A673 (cell line): ENCODE measurements at regions not wholly inside any gene's neighbourhood (a gene's known extent, or its start where the extent isn't known, plus 50 kb on each side); places are given as distances from the start of the nearest gene placed in this dataset.

ENCODE experiments used
- BruUV-seq: library from RNA; stranded (reverse); fragments of 400-500 nt; replicated peaks from 2 replicates; lab custom pipeline; 2021; lab: Mats Ljungman, UMichigan
- CTCF ChIA-PET: fragments of 300-600 bp; sonication (Branson Sonifier 250); formaldehyde crosslinking; loops from one replicate; lab custom pipeline; 2022; ENCODE audit warnings: antibody characterized with exemption; lab: Charles Lee
- POLR2A ChIA-PET: fragments of 300-600 bp; sonication (Branson Sonifier 250); formaldehyde crosslinking; loops from one replicate; lab custom pipeline; 2022; ENCODE audit warnings: antibody characterized with exemption; ENCODE audit not compliant: low non-redundant PET; lab: Charles Lee
- DNase-seq: peaks from one replicate; pipeline ENCODE4 v3.0.0-alpha.2; 2015; ENCODE audit warnings: low spot score
- H3K27ac ChIP-seq: fragments of 200-600 bp; sonication (generic); 2 replicates; pipeline ENCODE4 v1.5.1; 2016; ENCODE audit warnings: mixed run types, low read depth, mild to moderate bottlenecking, mixed read lengths, antibody characterized with exemption, low read length; ENCODE audit not compliant: poor library complexity, severe bottlenecking
- H3K27me3 ChIP-seq: fragments of 200-600 bp; sonication (generic); replicated peaks from 2 replicates; pipeline ENCODE4 v1.6.1; 2017; ENCODE audit warnings: mixed run types, low read depth, mild to moderate bottlenecking, mixed read lengths, antibody characterized with exemption, low read length; ENCODE audit not compliant: insufficient read depth, poor library complexity
- H3K36me3 ChIP-seq: fragments of 200-600 bp; sonication (generic); 2 replicates; pipeline ENCODE4 v1.6.1; 2016; ENCODE audit warnings: mixed run types, mild to moderate bottlenecking, mixed read lengths, antibody characterized with exemption, low read length; ENCODE audit not compliant: insufficient read depth, poor library complexity, severe bottlenecking
- H3K4me1 ChIP-seq: fragments of 200-600 bp; sonication (generic); 2 replicates; pipeline ENCODE4 v1.6.1; 2017; ENCODE audit warnings: mixed run types, mild to moderate bottlenecking, mixed read lengths, antibody characterized with exemption, low read length; ENCODE audit not compliant: insufficient read depth, poor library complexity, severe bottlenecking
- H3K4me3 ChIP-seq: fragments of 200-600 bp; sonication (generic); 2 replicates; pipeline ENCODE4 v1.5.1; 2016; ENCODE audit warnings: low read depth, mixed run types, mild to moderate bottlenecking, mixed read lengths, low read length; ENCODE audit not compliant: poor library complexity, severe bottlenecking
- H3K9me3 ChIP-seq: fragments of 200-600 bp; sonication (generic); 2 replicates; pipeline ENCODE4 v1.6.1; 2016; ENCODE audit warnings: mixed run types, low read depth, mild to moderate bottlenecking, mixed read lengths, antibody characterized with exemption, low read length; ENCODE audit not compliant: poor library complexity, severe bottlenecking
- CTCF ChIP-seq: fragments of 300-800, 200-600 bp; sonication (generic); conservative IDR thresholded peaks from 2 replicates; pipeline ENCODE4 v1.5.1; 2017; ENCODE audit warnings: low read depth, mild to moderate bottlenecking, antibody characterized with exemption, low read length, moderate library complexity, mixed read lengths
- EZH2 ChIP-seq: fragments of 200-600 bp; sonication (generic); IDR thresholded peaks from 2 replicates; pipeline ENCODE4 v1.6.1; 2017; ENCODE audit warnings: borderline replicate concordance, low read depth, mild to moderate bottlenecking, mixed read lengths, antibody characterized with exemption, low read length; ENCODE audit not compliant: poor library complexity, severe bottlenecking
- intact Hi-C: fragments of 100-400 bp; cut with micrococcal nuclease; formaldehyde crosslinking; loops from one replicate; pipeline ENCODE4 v1.10.0; 2022; ENCODE audit not compliant: unreplicated experiment

- no peak for DNase-seq
- no peaks in the 10 kb centered on the region for H3K36me3 ChIP-seq
- CTCF ChIA-PET: no interaction called here
- H3K4me3 ChIP-seq: no peak overlapping the region
- no TSS peak for BruUV-seq
- H3K27me3 ChIP-seq: peaks cover 2% of the 10 kb centered on the region
- intact Hi-C loops: no loop called here
- no peak for TF ChIP-seq CTCF
- no peak for TF ChIP-seq EZH2
- H3K27ac ChIP-seq: no peak overlapping the region
- H3K9me3 ChIP-seq: no peaks in the 10 kb centered on the region
- POLR2A ChIA-PET: no interaction called here
- no peaks in the 10 kb centered on the region for H3K4me1 ChIP-seq
Measured at GRCh38 chr13:109924376-109924775, 138.0 kb upstream of the IRS2 start.

GRCh38 chr13:109922518-109922917, 136.1 kb upstream of the IRS2 start:
- CTCF ChIA-PET: no interaction called here
- no peak overlapping the region for H3K4me3 ChIP-seq
- no peaks in the 10 kb centered on the region for H3K36me3 ChIP-seq
- H3K27ac ChIP-seq: no peak overlapping the region
- H3K9me3 ChIP-seq: no peaks in the 10 kb centered on the region
- no peaks in the 10 kb centered on the region for H3K27me3 ChIP-seq
- H3K4me1 ChIP-seq: no peaks in the 10 kb centered on the region
- no TSS peak for BruUV-seq
- intact Hi-C loops: no loop called here
- POLR2A ChIA-PET: no interaction called here
- no peak for DNase-seq
- TF ChIP-seq CTCF (no peak), EZH2 (no peak)

- Histone ChIP-seq H3K9me3 (no peaks in the 10 kb centered on the region), H3K4me1 (no peaks in the 10 kb centered on the region), H3K4me3 (no peak overlapping the region), H3K27me3 (no peaks in the 10 kb centered on the region), H3K27ac (no peak overlapping the region), H3K36me3 (no peaks in the 10 kb centered on the region)
- intact Hi-C loops: no loop called here
- no TSS peak for BruUV-seq
- no peak for DNase-seq
- CTCF ChIA-PET: no interaction called here
- TF ChIP-seq EZH2 (no peak), CTCF (no peak)
- POLR2A ChIA-PET: no interaction called here
Measured at GRCh38 chr13:109919715-109920375, 133.5 kb upstream of the IRS2 start.
